ENCODE measurements at regions not wholly inside any gene's neighbourhood (a gene's known extent, or its start where the extent isn't known, plus 50 kb on each side); places are given as distances from the start of the nearest gene placed in this dataset.
"Not testable (repeated sequence)": the region's sequence is repeated elsewhere in the genome, so short reads cannot be mapped to it uniquely, and the experiment has no call there.

DNA sequence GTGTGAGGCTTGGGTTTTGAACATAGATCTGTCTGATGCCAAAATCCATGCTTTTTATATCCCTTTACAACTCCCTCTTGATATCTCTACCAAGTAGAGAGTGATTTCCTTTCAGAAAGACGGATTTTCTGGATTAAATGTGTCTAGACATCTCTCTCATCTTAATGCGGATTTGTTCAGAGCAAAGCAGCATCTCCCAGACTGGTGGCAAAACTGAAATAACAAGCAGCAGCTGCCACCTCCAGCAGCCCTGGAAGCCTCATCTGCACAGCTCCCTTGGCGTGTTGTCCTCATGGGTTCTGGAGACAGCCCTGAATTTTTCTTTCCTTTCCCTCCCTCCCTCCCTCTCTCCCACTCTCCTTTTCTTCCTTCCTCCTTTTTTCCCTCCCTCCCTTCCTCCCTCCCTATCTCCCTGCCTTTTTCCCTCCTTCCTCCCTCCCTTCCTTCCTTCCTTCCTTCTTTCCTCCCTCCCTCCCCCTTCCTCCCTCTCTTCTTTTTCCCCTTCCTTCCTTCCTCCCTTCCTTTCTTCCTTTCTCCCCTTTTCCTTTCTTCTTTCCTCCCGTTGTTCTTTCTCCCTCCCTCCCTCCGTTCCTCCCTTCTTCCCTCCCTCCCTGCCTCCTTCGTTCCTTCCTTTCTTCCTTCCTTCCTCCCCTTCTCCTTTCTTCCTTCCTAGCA lies 639.9 kb downstream of the TYW1 start:
- no peaks in the 10 kb centered on the region for H3K36me3 ChIP-seq (ENCODE audit: control insufficient read depth in 2 of 3, insufficient read depth in 3 of 3, low read length in 3 of 3)
- FAIRE-seq (no peak), DNase-seq (no peak)
- TF ChIP-seq, protein P1, sequence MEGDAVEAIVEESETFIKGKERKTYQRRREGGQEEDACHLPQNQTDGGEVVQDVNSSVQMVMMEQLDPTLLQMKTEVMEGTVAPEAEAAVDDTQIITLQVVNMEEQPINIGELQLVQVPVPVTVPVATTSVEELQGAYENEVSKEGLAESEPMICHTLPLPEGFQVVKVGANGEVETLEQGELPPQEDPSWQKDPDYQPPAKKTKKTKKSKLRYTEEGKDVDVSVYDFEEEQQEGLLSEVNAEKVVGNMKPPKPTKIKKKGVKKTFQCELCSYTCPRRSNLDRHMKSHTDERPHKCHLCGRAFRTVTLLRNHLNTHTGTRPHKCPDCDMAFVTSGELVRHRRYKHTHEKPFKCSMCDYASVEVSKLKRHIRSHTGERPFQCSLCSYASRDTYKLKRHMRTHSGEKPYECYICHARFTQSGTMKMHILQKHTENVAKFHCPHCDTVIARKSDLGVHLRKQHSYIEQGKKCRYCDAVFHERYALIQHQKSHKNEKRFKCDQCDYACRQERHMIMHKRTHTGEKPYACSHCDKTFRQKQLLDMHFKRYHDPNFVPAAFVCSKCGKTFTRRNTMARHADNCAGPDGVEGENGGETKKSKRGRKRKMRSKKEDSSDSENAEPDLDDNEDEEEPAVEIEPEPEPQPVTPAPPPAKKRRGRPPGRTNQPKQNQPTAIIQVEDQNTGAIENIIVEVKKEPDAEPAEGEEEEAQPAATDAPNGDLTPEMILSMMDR (IDR thresholded peaks at IDR 0.05; ENCODE audit: borderline replicate concordance, extremely low read depth, insufficient read depth), result no peak
- intact Hi-C loops (cut with DNase I), result no loop called here
- no peaks in the 10 kb centered on the region for H3K4me1 ChIP-seq (ENCODE audit: control insufficient read depth in 2 of 3, insufficient read depth in 2 of 3, low read depth in 1 of 3, low read length in 3 of 3)
- no peaks in the 10 kb centered on the region for H3K27me3 ChIP-seq (ENCODE audit: control insufficient read depth, insufficient read depth, low read length)
- no peaks in the 10 kb centered on the region for H3K9me3 ChIP-seq (ENCODE audit: control insufficient read depth in 2 of 3, insufficient read depth in 1 of 3, low read length in 3 of 3)
- H3K9ac ChIP-seq (ENCODE audit: low read length in 3 of 3), result no peak overlapping the region
- H3K27ac ChIP-seq (ENCODE audit: low read depth in 2 of 2, low read length in 2 of 2), result no peak overlapping the region
- H3K4me3 ChIP-seq (ENCODE audit: low read length in 3 of 3), result no peak overlapping the region

DNA sequence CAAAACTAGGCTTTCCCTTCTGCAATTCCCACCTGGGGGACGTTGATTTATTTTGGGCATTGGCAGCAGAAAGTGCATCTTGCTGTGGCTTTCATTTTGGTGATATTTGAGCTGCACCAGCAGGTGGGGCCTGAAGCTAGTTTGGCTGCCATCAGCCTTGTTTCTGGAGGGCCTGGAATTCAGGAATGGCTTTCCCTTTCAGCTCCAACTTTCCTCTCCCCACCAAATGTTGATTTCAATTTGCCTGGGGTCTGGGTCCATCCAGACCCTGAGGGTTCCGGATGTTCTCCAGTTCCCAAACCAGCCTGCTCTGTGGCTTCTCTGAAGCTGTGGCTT lies 640.4 kb downstream of the TYW1 start:
- FAIRE-seq (no peak), DNase-seq (peak in 3 of 5 donors; percentile 22 to 46 (median 43))
- intact Hi-C loops (cut with DNase I), result no loop called here
- no peak overlapping the region for H3K9ac ChIP-seq (ENCODE audit: low read length in 3 of 3)
- no peak overlapping the region for H3K27ac ChIP-seq (ENCODE audit: low read depth in 2 of 2, low read length in 2 of 2)
- H3K4me1 ChIP-seq (ENCODE audit: control insufficient read depth in 2 of 3, insufficient read depth in 2 of 3, low read depth in 1 of 3, low read length in 3 of 3), result no peaks in the 10 kb centered on the region
- H3K27me3 ChIP-seq (ENCODE audit: control insufficient read depth, insufficient read depth, low read length), result no peaks in the 10 kb centered on the region
- TF ChIP-seq, protein P1 (IDR thresholded peaks at IDR 0.05; ENCODE audit: borderline replicate concordance, extremely low read depth, insufficient read depth), result no peak
- H3K36me3 ChIP-seq (ENCODE audit: control insufficient read depth in 2 of 3, insufficient read depth in 3 of 3, low read length in 3 of 3), result no peaks in the 10 kb centered on the region
- no peak overlapping the region for H3K4me3 ChIP-seq (ENCODE audit: low read length in 3 of 3)
- no peaks in the 10 kb centered on the region for H3K9me3 ChIP-seq (ENCODE audit: control insufficient read depth in 2 of 3, insufficient read depth in 1 of 3, low read length in 3 of 3)

DNA sequence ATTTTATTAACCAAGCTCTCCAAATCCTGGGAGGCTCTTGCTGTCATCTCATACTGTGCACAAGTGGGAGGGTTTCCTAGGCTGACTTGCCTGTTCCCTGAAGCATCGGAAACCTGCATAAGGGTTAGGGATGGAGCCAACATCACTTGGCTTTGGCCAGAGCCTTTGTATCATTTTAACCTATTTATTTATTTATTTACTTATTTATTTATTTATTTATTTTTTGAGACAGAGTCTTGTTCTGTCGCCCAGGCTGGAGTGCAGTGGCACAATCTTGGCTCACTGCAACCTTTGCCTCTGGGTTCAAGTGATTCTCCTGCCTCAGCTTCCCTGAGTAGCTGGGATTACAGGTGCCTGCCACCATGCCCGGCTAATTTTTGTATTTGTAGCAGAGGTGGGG lies 645.9 kb downstream of the TYW1 start:
- H3K9ac ChIP-seq (ENCODE audit: low read length in 3 of 3); H3K27ac ChIP-seq (ENCODE audit: low read depth in 2 of 2, low read length in 2 of 2); FAIRE-seq; intact Hi-C loops (cut with DNase I); H3K36me3 ChIP-seq (ENCODE audit: control insufficient read depth in 2 of 3, insufficient read depth in 3 of 3, low read length in 3 of 3); H3K4me3 ChIP-seq (ENCODE audit: low read length in 3 of 3); DNase-seq; H3K27me3 ChIP-seq (ENCODE audit: control insufficient read depth, insufficient read depth, low read length); H3K9me3 ChIP-seq (ENCODE audit: control insufficient read depth in 2 of 3, insufficient read depth in 1 of 3, low read length in 3 of 3); H3K4me1 ChIP-seq (ENCODE audit: control insufficient read depth in 2 of 3, insufficient read depth in 2 of 3, low read depth in 1 of 3, low read length in 3 of 3): not testable (repeated sequence)

DNA sequence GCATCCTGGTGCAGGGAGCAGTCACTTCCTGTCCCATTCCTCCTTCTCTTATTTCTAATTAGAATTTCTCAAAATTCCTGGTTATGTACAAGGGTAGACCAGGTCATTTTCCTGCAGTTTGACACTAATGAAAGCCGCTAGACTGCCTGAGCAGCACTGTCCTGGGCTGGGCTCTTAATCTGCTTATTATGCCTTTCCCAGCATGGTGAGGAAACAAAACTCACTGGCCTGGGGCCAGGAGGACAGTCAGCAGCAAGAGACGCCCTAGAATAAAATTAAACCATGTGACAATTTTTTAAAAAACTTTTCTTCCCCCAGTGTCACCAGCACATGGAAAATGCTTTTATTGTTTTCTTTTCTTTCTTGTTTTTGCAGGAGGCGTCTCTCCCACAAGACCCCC lies 647.5 kb downstream of the TYW1 start:
- no peak overlapping the region for H3K4me3 ChIP-seq (ENCODE audit: low read length in 3 of 3)
- TF ChIP-seq, protein P1 (IDR thresholded peaks at IDR 0.05; ENCODE audit: borderline replicate concordance, extremely low read depth, insufficient read depth), result no peak
- H3K4me1 ChIP-seq (ENCODE audit: control insufficient read depth in 2 of 3, insufficient read depth in 2 of 3, low read depth in 1 of 3, low read length in 3 of 3), result no peaks in the 10 kb centered on the region
- no peaks in the 10 kb centered on the region for H3K36me3 ChIP-seq (ENCODE audit: control insufficient read depth in 2 of 3, insufficient read depth in 3 of 3, low read length in 3 of 3)
- DNase-seq, result peak in 1 of 5 donors; percentile 25
- no peaks in the 10 kb centered on the region for H3K9me3 ChIP-seq (ENCODE audit: control insufficient read depth in 2 of 3, insufficient read depth in 1 of 3, low read length in 3 of 3)
- no peak overlapping the region for H3K9ac ChIP-seq (ENCODE audit: low read length in 3 of 3)
- intact Hi-C loops (cut with DNase I), result no loop called here
- H3K27ac ChIP-seq (ENCODE audit: low read depth in 2 of 2, low read length in 2 of 2), result no peak overlapping the region
- no peak for FAIRE-seq
- no peaks in the 10 kb centered on the region for H3K27me3 ChIP-seq (ENCODE audit: control insufficient read depth, insufficient read depth, low read length)

All from kidney (tissue), 13 donors.